CD14-positive monocyte (primary cell): ENCODE measurements at regions not wholly inside any gene's neighbourhood (a gene's known extent, or its start where the extent isn't known, plus 50 kb on each side); places are given as distances from the start of the nearest gene placed in this dataset.

Experiments used
- DNase-seq, 3 donors: peaks; one replicate each; pipeline ENCODE4 v3.0.0-alpha.2; 2011 to 2022
- H2AFZ ChIP-seq: 2 replicates; pipeline ENCODE4 v1.6.0; 2012; ENCODE audit warnings: mild to moderate bottlenecking, low read depth, low read length, inconsistent platforms; ENCODE audit not compliant: insufficient read depth, poor library complexity, severe bottlenecking
- H3K27ac ChIP-seq, 2 donors: 1 replicate in 1 of 2; 2 replicates in 1 of 2; pipeline ENCODE4 v1.5.1; 2012 to 2013; ENCODE audit warnings: low read length in 2 of 2, control low read depth in 1 of 2, inconsistent platforms in 1 of 2, low read depth in 1 of 2, mild to moderate bottlenecking in 1 of 2
- H3K27me3 ChIP-seq, 2 donors: one replicate each; pipeline versions ENCODE4 v1.6.0 to v1.6.1; 2011 to 2013; ENCODE audit warnings: low read length in 2 of 2; ENCODE audit not compliant: control insufficient read depth in 2 of 2, insufficient read depth in 2 of 2
- H3K36me3 ChIP-seq, 2 donors: replicated peaks in 1 of 2; 1 replicate in 1 of 2; 2 replicates in 1 of 2; pipeline versions ENCODE4 v1.5.1 to v1.6.1; 2012 to 2013; ENCODE audit warnings: low read length in 2 of 2, control low read depth in 1 of 2, inconsistent platforms in 1 of 2, mild to moderate bottlenecking in 1 of 2; ENCODE audit not compliant: insufficient read depth in 2 of 2, control insufficient read depth in 1 of 2
- H3K4me1 ChIP-seq, 2 donors: 1 replicate in 1 of 2; 2 replicates in 1 of 2; pipeline versions ENCODE4 v1.5.1 to v1.6.1; 2012 to 2013; ENCODE audit warnings: low read length in 2 of 2, control low read depth in 1 of 2, inconsistent platforms in 1 of 2, mild to moderate bottlenecking in 1 of 2, moderate library complexity in 1 of 2; ENCODE audit not compliant: insufficient read depth in 2 of 2, control insufficient read depth in 1 of 2
- H3K4me2 ChIP-seq: replicated peaks from 2 replicates; pipeline ENCODE3; 2012; ENCODE audit warnings: low read length, moderate library complexity, mild to moderate bottlenecking; ENCODE audit not compliant: poor library complexity, severe bottlenecking; ENCODE audit errors: extremely low read depth
- H3K4me3 ChIP-seq, 3 experiments: fragments of 200-600 bp in 1 of 3; sonication (generic) in 1 of 3; replicated peaks in 1 of 3; 1 replicate in 2 of 3; 2 replicates in 1 of 3; pipeline ENCODE4 v1.5.1; 2011 to 2013; ENCODE audit warnings: low read length in 3 of 3, mild to moderate bottlenecking in 3 of 3, control low read depth in 2 of 3, low read depth in 2 of 3, inconsistent platforms in 1 of 3, moderate library complexity in 1 of 3
- H3K79me2 ChIP-seq: 2 replicates; pipeline ENCODE4 v1.6.0; 2012; ENCODE audit warnings: mild to moderate bottlenecking, control low read depth, inconsistent platforms, low read length, moderate library complexity; ENCODE audit not compliant: insufficient read depth
- H3K9ac ChIP-seq: 2 replicates; pipeline ENCODE4 v1.6.0; 2017; ENCODE audit warnings: low read length, mild to moderate bottlenecking; ENCODE audit not compliant: insufficient read depth, poor library complexity, severe bottlenecking
- H3K9me3 ChIP-seq, 2 donors: replicated peaks in 1 of 2; 1 replicate in 1 of 2; 2 replicates in 1 of 2; pipeline versions ENCODE4 v1.5.1 to v1.6.1; 2012 to 2013; ENCODE audit warnings: low read length in 2 of 2, control low read depth in 1 of 2; ENCODE audit not compliant: control insufficient read depth in 1 of 2, insufficient read depth in 1 of 2
- H4K20me1 ChIP-seq: 2 replicates; pipeline ENCODE4 v1.6.0; 2012; ENCODE audit warnings: mild to moderate bottlenecking, low read length, control low read depth, moderate library complexity; ENCODE audit not compliant: insufficient read depth
- H3K27ac Mint-ChIP-seq, 7 donors: one replicate each; pipeline ENCODE4 v1.8.0; 2020; ENCODE audit warnings: mild to moderate bottlenecking in 7 of 7, mixed read lengths in 7 of 7, moderate library complexity in 6 of 7, inconsistent platforms in 2 of 7
- H3K27me3 Mint-ChIP-seq, 3 donors: one replicate each; pipeline ENCODE4 v1.8.0; 2021 to 2022; ENCODE audit warnings: low read depth in 3 of 3, mild to moderate bottlenecking in 3 of 3, mixed read lengths in 3 of 3, moderate library complexity in 3 of 3, inconsistent platforms in 1 of 3
- H3K36me3 Mint-ChIP-seq, 2 donors: one replicate each; pipeline ENCODE4 v1.8.0; 2020; ENCODE audit warnings: mixed read lengths in 2 of 2, inconsistent platforms in 1 of 2, mild to moderate bottlenecking in 1 of 2
- H3K4me1 Mint-ChIP-seq: one replicate; pipeline ENCODE4 v1.8.0; 2020; ENCODE audit warnings: mild to moderate bottlenecking, mixed read lengths
- H3K4me3 Mint-ChIP-seq, 2 donors: one replicate each; pipeline ENCODE4 v1.8.0; 2020; ENCODE audit warnings: mild to moderate bottlenecking in 2 of 2, mixed read lengths in 2 of 2, moderate library complexity in 1 of 2
- H3K9me3 Mint-ChIP-seq, 7 donors: one replicate each; pipeline ENCODE4 v1.8.0; 2020 to 2022; ENCODE audit warnings: mixed read lengths in 7 of 7, mild to moderate bottlenecking in 6 of 7, moderate library complexity in 6 of 7, inconsistent platforms in 2 of 7
- CTCF ChIP-seq: fragments of 200-600 bp; IDR thresholded peaks from one replicate; pipeline ENCODE4 v1.8.0; 2022; ENCODE audit warnings: antibody characterized with exemption, mild to moderate bottlenecking
- WGBS: methylation state at CpG from one replicate; pipeline ENCODE4 v1.1.5; 2013; ENCODE audit warnings: missing lambda C conversion rate; ENCODE audit not compliant: insufficient coverage; 5-methylcytosine and 5-hydroxymethylcytosine counted together
- intact Hi-C, 2 donors: fragments of 100-400 bp; cut with micrococcal nuclease; formaldehyde crosslinking; loops; one replicate each; pipeline versions ENCODE4 v1.15.0 to v1.15.1; 2023

DNA sequence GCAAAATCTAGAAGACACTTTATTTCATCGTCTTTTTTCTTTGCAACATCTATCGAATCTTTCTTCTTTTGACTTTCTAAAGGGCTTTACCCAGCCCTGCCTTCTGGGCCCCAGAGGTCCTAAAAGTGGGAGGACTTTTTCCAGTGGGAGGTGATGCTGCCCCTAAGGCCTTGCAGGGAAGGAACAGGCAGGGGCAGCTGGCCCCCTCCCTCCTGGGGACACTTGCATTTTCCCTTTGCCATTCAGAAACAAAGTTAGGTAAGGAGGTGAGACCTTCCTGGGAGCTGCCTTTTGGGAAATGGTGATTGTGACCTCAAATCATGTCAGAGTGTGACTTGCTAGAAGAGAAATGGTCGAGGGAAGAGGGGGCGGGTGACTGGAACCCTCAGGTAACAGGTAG lies 132.7 kb downstream of the GLI2 start:
- H3K27ac ChIP-seq: no peak overlapping the region
- intact Hi-C loops: no loop called here
- no peaks in the 10 kb centered on the region for H3K9me3 ChIP-seq
- no peak overlapping the region for H3K9ac ChIP-seq
- no peak overlapping the region for H2AFZ ChIP-seq
- 88% methylated on average over 2 of the region's 4 CpGs for WGBS
- no peak for TF ChIP-seq CTCF
- no peaks in the 10 kb centered on the region for H4K20me1 ChIP-seq
- Mint-ChIP-seq H3K9me3 (peaks cover 0 to 4% (median 0%) of the 10 kb centered on the region in 7 donors), H3K4me3 (peak overlapping the region in 1 of 2 donors; percentile 9), H3K36me3 (no peaks in the 10 kb centered on the region), H3K27ac (peak overlapping the region in 1 of 7 donors; percentile 12), H3K27me3 (peaks cover 35 to 45% (median 37%) of the 10 kb centered on the region in 3 donors), H3K4me1 (no peaks in the 10 kb centered on the region)
- H3K4me1 ChIP-seq: no peaks in the 10 kb centered on the region
- H3K27me3 ChIP-seq: peaks cover 9 to 30% of the 10 kb centered on the region in 2 donors
- H3K79me2 ChIP-seq: no peaks in the 10 kb centered on the region
- H3K4me2 ChIP-seq: no peak overlapping the region
- no peak overlapping the region for H3K4me3 ChIP-seq
- no peaks in the 10 kb centered on the region for H3K36me3 ChIP-seq
- DNase-seq: no peak

DNA sequence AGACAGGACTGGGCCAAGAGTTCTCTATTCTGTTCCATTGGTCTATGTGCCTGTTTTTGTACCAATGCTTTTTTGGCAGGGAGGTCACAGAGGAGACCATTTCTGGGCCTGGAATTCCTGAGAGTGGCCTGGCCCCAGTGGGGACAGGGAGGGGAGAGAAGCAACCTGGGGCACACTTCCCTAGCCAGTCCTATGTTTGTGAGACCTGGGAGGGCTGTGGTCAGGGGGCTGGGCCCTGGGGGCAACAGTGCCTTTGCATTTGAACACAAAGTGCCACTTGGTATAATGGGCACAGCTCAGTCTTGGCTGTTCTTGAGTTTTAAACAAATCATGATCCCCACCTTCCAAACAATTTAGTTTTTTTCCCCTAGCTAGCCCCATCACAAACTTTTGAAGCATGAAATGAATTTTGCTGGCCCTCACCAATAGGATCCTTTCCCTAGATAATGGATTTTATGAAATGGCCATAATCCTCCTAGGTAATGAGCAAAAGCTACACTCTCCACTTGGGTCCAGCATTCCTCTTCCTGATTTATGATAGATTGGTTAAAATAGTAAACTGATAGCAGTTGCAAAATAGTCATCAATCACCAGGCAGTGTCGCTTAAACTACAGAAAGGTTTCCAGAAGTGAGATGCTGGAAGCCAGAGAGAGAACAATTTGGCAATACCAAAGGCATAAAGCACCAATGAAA lies 133.5 kb downstream of the GLI2 start:
- Histone ChIP-seq H3K27ac (no peak overlapping the region), H3K27me3 (peaks cover 9 to 30% of the 10 kb centered on the region in 2 donors), H3K9me3 (no peaks in the 10 kb centered on the region), H3K36me3 (no peaks in the 10 kb centered on the region), H3K4me2 (no peak overlapping the region), H3K9ac (no peak overlapping the region), H3K4me1 (no peaks in the 10 kb centered on the region), H3K4me3 (no peak overlapping the region), H4K20me1 (no peaks in the 10 kb centered on the region), H2AFZ (no peak overlapping the region), H3K79me2 (no peaks in the 10 kb centered on the region)
- H3K27ac Mint-ChIP-seq: no peak overlapping the region
- WGBS: no CpG with 5 or more reads among the region's 1 CpG
- no peaks in the 10 kb centered on the region for H3K36me3 Mint-ChIP-seq
- H3K27me3 Mint-ChIP-seq: peaks cover 30 to 45% (median 39%) of the 10 kb centered on the region in 3 donors
- no peak for DNase-seq
- intact Hi-C loops: no loop called here
- no peak for TF ChIP-seq CTCF
- H3K4me1 Mint-ChIP-seq: no peaks in the 10 kb centered on the region
- H3K4me3 Mint-ChIP-seq: peak overlapping the region in 1 of 2 donors; percentile 14
- H3K9me3 Mint-ChIP-seq: peaks cover 0 to 4% (median 0%) of the 10 kb centered on the region in 7 donors
